GM21381 (cell line): ENCODE measurements at regions not wholly inside any gene's neighbourhood (a gene's known extent, or its start where the extent isn't known, plus 50 kb on each side); places are given as distances from the start of the nearest gene placed in this dataset.

Experiments
- ATAC-seq: cut with Tn5 transposase; IDR thresholded peaks from one replicate; pipeline ENCODE4 v1.9.1; 2021; ENCODE audit warnings: mild to moderate bottlenecking, moderate library complexity; ENCODE audit not compliant: unreplicated experiment

- ATAC-seq, result no peak
Measured at GRCh38 chr4:134401798-134402197, 200.2 kb upstream of the PABPC4L start.

GRCh38 chr4:134393592-134393991 lies 192.0 kb upstream of the PABPC4L start:
- no peak for ATAC-seq

- ATAC-seq, result no peak
Measured at GRCh38 chr4:134390319-134390718, 188.7 kb upstream of the PABPC4L start.

- ATAC-seq, result no peak
Measured at GRCh38 chr4:134388351-134388750, 186.8 kb upstream of the PABPC4L start.

GRCh38 chr4:134382478-134383227 lies 181.1 kb upstream of the PABPC4L start:
- no peak for ATAC-seq

GRCh38 chr4:134375775-134376174 lies 174.2 kb upstream of the PABPC4L start:
- no peak for ATAC-seq

- ATAC-seq, result no peak
Measured at GRCh38 chr4:134365852-134366251, 164.3 kb upstream of the PABPC4L start.

GRCh38 chr4:134364928-134365327 lies 163.3 kb upstream of the PABPC4L start:
- ATAC-seq, result no peak

- ATAC-seq, result no peak
Measured at GRCh38 chr4:134345244-134345643, 143.7 kb upstream of the PABPC4L start.

GRCh38 chr4:134343656-134344055 lies 142.1 kb upstream of the PABPC4L start:
- no peak for ATAC-seq

- ATAC-seq, result no peak
Measured at GRCh38 chr4:134343081-134343480, 141.5 kb upstream of the PABPC4L start.

- ATAC-seq, result no peak
Measured at GRCh38 chr4:134337574-134337973, 136.0 kb upstream of the PABPC4L start.

GRCh38 chr4:134328741-134329140 lies 127.2 kb upstream of the PABPC4L start:
- no peak for ATAC-seq

GRCh38 chr4:134327274-134328122 lies 125.9 kb upstream of the PABPC4L start:
- ATAC-seq, result no peak

- no peak for ATAC-seq
Measured at GRCh38 chr4:134326866-134327265, 125.3 kb upstream of the PABPC4L start.

GRCh38 chr4:134324179-134324578 lies 122.6 kb upstream of the PABPC4L start:
- ATAC-seq, result no peak

- no peak for ATAC-seq
Measured at GRCh38 chr4:134320048-134320447, 118.5 kb upstream of the PABPC4L start.

- ATAC-seq, result no peak
Measured at GRCh38 chr4:134313591-134313990, 112.0 kb upstream of the PABPC4L start.

- no peak for ATAC-seq
Measured at GRCh38 chr4:134309715-134310114, 108.1 kb upstream of the PABPC4L start.

GRCh38 chr4:134308910-134309309 lies 107.3 kb upstream of the PABPC4L start:
- ATAC-seq, result no peak

- no peak for ATAC-seq
Measured at GRCh38 chr4:134298313-134298712, 96.7 kb upstream of the PABPC4L start.

- ATAC-seq, result no peak
Measured at GRCh38 chr4:134297765-134298164, 96.2 kb upstream of the PABPC4L start.
